Urinary bladder (tissue), 3 donors: ENCODE measurements at regions not wholly inside any gene's neighbourhood (a gene's known extent, or its start where the extent isn't known, plus 50 kb on each side); places are given as distances from the start of the nearest gene placed in this dataset.

Source experiments
- DNase-seq: peaks from one replicate; pipeline ENCODE4 v3.0.0-alpha.2; 2015; ENCODE audit errors: extremely low spot score
- H3K27ac ChIP-seq: one replicate; pipeline ENCODE4 v1.5.1; 2013; ENCODE audit warnings: low read depth, mild to moderate bottlenecking, moderate library complexity
- H3K36me3 ChIP-seq: one replicate; pipeline ENCODE4 v1.6.1; 2013; ENCODE audit warnings: mild to moderate bottlenecking, moderate library complexity; ENCODE audit not compliant: insufficient read depth
- H3K4me1 ChIP-seq: one replicate; pipeline ENCODE4 v1.6.1; 2013; ENCODE audit warnings: mild to moderate bottlenecking, moderate library complexity; ENCODE audit not compliant: insufficient read depth
- H3K4me3 ChIP-seq: one replicate; pipeline ENCODE4 v1.5.1; 2013; ENCODE audit warnings: low read depth, low read length
- WGBS: extraction: QIAGEN DNeasy Blood & Tissue Kit; methylation state at CpG from one replicate; pipeline ENCODE4 v1.1.7; 2013; 5-methylcytosine and 5-hydroxymethylcytosine counted together
- donor health status: healthy with polysubstance abuse.
- donor health status: healthy.

DNA sequence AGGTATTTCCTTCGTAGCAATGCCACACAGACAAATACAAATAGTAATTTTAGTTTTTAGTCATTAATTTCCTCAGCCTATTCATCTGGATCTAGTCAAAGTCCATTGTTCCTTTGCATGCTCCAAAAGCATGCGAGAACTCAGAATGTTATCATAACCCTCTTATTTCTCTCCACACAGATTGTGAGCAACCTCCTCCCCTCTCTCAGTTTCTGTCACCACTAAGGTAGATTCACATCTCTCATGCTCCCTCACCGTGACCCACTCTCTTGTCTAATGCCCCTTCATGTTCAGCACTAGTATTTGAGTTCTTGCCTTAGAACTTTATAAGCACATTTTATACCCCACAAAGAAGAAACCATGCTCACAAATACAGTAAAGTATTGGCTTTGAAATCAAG lies 582.4 kb downstream of the PLA2G4A start:
- no peaks in the 10 kb centered on the region for H3K4me1 ChIP-seq
- WGBS: 93% methylated on average over 3 of the region's 3 CpGs
- no peak overlapping the region for H3K27ac ChIP-seq
- no peak for DNase-seq
- no peak overlapping the region for H3K4me3 ChIP-seq
- H3K36me3 ChIP-seq: no peaks in the 10 kb centered on the region

DNA sequence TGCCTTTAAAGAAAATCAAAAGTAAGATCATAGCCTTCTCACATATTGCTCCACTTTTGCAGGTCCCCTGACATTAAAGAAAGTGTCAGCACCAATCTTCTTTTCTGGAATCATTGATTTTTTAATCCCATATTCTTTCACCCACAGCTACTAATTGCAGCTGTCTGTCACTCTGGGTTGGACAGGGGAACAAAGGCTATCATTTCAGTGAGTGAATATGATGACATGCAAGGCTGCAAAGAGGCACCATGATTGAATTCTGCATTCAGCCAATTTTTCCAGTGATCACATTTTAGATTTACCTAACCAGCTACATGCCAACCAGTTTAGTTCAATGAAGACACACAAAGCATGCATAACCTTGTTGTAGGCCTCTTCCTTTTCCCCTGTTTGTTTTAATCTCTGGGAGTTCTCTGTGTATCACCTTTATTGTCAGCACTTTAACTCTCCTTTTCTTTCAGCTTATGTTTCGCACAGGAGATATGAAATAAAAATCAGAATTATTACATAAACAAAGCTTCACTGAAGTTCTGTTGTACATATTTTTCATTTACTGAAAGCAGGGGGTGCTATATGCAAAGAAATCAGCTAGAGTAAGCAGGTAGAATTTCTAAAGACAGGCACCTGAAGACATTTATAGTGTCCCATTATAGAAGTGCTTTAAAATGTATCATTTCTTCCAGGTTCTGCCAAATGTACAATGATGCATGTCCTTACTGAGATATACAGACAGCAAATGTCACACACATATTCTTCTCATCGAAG lies 584.8 kb downstream of the PLA2G4A start:
- Histone ChIP-seq H3K4me3 (no peak overlapping the region), H3K4me1 (no peaks in the 10 kb centered on the region), H3K27ac (no peak overlapping the region), H3K36me3 (no peaks in the 10 kb centered on the region)
- no peak for DNase-seq
- 83% methylated on average over 2 of the region's 2 CpGs for WGBS

DNA sequence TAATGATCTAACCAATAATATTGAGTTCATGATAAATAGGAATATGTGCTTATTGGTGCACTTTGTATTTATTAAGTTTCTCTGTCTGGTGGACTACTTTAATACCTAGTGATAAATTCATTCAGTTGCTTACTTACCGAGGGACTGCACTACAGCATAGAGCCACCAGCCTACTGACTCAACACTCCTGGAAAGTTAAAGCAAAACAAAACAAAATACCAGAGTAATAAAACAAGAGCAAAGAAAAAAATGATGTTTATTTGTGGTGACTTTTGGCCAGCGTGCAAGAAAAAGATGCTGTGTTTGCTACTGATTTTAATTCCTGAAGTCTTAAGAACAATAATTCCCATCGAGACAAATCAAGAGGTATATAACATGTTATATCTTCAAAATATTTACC lies 586.3 kb downstream of the PLA2G4A start:
- DNase-seq: no peak
- 46% methylated on average over 3 of the region's 3 CpGs for WGBS
- Histone ChIP-seq H3K36me3 (no peaks in the 10 kb centered on the region), H3K4me3 (no peak overlapping the region), H3K4me1 (no peaks in the 10 kb centered on the region), H3K27ac (no peak overlapping the region)

DNA sequence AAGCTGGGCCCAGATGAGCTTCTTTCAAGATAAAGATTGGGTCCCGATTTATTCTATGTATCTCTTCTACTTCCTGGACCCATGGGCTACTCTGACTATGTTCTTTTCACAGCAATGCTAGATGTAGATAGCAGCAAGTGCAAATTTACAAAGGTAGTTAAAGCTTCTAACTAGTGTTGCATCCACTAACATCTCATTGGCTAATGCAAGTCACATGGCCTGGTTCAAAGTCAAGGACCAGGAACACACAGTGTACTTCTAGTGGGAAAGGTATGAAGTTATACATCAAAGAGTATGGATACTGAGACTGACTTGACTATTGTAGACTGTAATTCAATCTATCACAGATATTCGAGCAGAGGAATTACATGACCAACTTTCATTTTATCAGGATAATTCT lies 588.8 kb downstream of the PLA2G4A start:
- DNase-seq: no peak
- H3K4me1 ChIP-seq: no peaks in the 10 kb centered on the region
- no peaks in the 10 kb centered on the region for H3K36me3 ChIP-seq
- H3K4me3 ChIP-seq: no peak overlapping the region
- no peak overlapping the region for H3K27ac ChIP-seq
- WGBS: 63% methylated on average over 2 of the region's 2 CpGs

DNA sequence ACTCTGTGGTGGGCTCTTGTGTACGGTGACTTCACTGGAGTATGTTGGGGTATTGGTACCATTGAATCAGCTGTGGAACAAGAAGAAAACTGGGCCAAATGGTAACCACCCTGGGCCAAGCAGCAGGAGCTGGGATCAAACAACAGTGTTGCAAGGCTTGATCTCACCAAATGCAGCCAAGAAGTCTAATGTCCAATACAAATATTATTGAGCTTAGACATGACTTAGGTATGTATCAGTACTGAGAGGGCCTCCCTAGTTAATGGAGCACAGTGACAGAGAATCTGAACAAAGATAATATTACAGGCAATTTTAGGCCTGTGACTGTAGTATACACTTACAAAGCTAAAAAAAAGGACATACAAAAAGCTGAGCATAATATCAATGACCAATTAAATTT lies 604.8 kb downstream of the PLA2G4A start:
- Histone ChIP-seq H3K4me3 (no peak overlapping the region), H3K36me3 (no peaks in the 10 kb centered on the region), H3K27ac (no peak overlapping the region), H3K4me1 (no peaks in the 10 kb centered on the region)
- 97% methylated on average over 1 of the region's 1 CpG for WGBS
- DNase-seq: no peak

DNA sequence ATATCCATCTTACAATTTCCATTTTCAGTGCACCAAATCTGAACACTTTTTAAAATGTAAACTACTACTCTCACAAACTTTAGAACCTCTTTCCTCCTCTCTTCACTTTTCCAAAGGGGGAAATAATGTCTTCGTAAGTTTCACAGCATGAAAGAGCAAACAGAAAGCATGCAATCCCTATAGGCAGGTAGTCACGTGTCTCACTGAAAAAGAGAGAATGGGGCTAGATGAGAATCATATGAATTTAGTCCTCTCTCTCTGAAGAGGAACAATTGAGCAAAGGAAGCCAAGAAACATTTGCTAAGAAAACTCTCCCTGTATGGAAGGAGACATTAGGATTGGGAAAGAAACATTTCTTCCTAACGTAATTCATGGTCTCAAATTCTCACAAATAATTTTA lies 613.9 kb downstream of the PLA2G4A start:
- WGBS: 78% methylated on average over 3 of the region's 3 CpGs
- no peak for DNase-seq
- Histone ChIP-seq H3K27ac (no peak overlapping the region), H3K36me3 (no peaks in the 10 kb centered on the region), H3K4me3 (no peak overlapping the region), H3K4me1 (no peaks in the 10 kb centered on the region)

DNA sequence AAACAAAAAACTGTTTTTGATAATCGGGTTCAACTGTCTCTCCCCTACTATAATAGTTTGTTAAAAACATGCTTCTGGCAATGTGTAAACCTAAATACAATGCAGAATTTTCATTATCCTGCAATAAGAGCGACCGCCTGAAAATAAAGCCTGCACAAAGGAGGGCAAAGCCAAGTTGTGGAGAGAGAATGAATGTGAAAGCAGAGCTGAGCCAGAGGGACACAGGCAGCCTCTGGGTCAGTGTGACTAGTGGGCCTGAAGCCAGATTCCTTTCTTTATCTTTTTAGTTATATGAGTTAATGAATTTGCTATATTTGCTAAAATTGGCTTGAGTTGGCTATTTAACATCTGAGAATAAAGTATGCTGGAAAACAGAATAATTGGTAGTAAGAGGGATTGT lies 615.2 kb downstream of the PLA2G4A start:
- WGBS: 85% methylated on average over 3 of the region's 3 CpGs
- Histone ChIP-seq H3K4me3 (no peak overlapping the region), H3K27ac (no peak overlapping the region), H3K4me1 (no peaks in the 10 kb centered on the region), H3K36me3 (no peaks in the 10 kb centered on the region)
- no peak for DNase-seq

DNA sequence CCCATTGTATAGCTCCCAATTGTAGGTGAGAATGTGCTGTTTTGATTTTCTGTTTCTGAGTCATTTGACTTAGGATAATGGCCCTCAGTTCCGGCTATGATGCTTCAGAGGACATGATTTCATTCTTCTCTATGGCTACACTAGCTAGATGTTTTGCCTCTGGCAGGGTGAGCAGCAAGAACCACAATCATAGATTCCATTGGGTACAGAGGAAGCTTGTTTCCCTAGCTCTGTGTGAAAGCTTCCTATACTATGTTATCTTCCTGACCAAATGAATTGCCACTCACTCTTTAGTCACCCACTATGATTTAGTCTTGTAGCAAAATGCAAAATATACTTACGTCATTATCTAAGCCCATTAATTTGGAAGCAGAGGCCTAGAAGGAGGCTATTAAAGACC lies 616.3 kb downstream of the PLA2G4A start:
- no peaks in the 10 kb centered on the region for H3K4me1 ChIP-seq
- no peaks in the 10 kb centered on the region for H3K36me3 ChIP-seq
- WGBS: 87% methylated on average over 2 of the region's 2 CpGs
- no peak overlapping the region for H3K4me3 ChIP-seq
- DNase-seq: no peak
- no peak overlapping the region for H3K27ac ChIP-seq

DNA sequence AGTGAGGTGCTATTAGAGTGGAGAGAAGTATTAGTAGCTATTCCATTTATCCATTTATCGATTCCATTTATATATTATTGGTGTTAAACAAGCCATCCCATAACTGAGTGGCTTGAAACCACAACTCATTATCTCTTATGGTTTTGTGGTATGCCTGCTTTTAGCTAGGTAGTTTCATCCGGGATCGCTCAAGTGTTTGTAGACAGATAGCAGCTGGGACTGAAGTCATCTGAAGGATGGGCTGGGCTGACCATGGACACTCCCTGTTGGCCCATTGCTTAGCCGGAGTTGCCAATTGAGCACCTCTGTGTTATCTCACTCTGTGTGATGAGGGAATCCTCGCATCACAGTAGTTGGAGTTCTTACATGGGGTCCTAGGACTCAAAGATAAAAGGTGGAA lies 622.5 kb downstream of the PLA2G4A start:
- no peak overlapping the region for H3K27ac ChIP-seq
- H3K36me3 ChIP-seq: no peaks in the 10 kb centered on the region
- no peak overlapping the region for H3K4me3 ChIP-seq
- WGBS: 84% methylated on average over 5 of the region's 5 CpGs
- no peaks in the 10 kb centered on the region for H3K4me1 ChIP-seq
- no peak for DNase-seq

DNA sequence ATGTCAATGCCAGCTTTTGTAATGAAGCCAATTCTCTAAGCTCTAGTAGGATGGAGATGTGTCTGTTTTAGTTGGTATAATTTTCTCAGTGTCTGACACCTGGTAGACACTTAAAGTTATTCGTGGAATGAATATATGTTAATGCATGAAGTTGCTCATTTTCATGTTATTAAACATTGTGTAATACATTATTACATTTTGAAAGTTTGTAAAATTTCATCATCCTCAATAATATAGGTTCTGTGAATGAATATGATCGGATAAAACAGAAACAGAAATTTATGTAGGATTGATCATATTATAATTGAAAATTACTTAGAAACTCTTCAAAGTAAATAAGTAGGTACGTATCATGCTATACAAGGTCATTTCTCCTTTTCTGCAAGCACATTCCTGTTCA lies 625.3 kb downstream of the PLA2G4A start:
- H3K4me1 ChIP-seq: no peaks in the 10 kb centered on the region
- WGBS: 95% methylated on average over 3 of the region's 3 CpGs
- no peak overlapping the region for H3K27ac ChIP-seq
- H3K36me3 ChIP-seq: no peaks in the 10 kb centered on the region
- H3K4me3 ChIP-seq: no peak overlapping the region
- no peak for DNase-seq

DNA sequence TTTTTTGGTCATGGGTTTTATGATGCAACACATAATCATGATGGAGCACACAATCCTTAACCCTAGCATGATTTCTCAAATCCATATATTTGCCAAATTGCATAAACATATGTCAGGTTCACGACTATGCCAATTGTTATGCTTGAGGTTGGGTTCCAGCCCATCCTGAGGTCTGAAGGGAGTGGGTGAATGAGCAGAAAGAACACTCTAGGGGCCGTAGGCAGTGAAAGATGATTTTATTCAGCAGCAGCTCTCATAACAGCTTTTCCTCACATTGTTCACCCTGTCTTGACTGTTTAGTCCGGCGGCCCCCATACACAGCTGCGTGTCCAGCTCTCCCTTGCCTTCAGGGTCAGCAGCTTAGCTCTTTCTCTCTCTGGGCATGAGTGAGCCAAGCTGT lies 627.7 kb downstream of the PLA2G4A start:
- WGBS: 84% methylated on average over 5 of the region's 5 CpGs
- Histone ChIP-seq H3K4me3 (no peak overlapping the region), H3K4me1 (no peaks in the 10 kb centered on the region), H3K36me3 (no peaks in the 10 kb centered on the region), H3K27ac (no peak overlapping the region)
- DNase-seq: no peak

DNA sequence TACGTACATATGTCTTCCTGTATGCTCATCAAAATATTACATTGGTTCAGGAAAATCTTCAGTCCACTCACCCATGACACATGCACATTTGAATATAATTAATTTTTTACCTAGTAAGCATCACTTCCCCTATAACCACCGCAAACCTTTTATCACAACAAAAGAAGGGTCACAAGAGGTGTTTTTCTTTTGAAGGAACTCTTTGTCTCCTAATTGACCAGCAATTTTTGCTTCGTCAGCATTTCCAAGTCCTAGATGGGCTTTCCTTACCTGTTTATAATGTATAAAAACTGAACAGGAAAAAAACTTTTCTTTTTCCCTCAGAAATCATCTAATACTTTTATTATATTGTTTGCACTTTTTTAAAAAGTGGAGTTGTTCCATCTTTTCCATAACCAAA lies 631.3 kb downstream of the PLA2G4A start:
- Histone ChIP-seq H3K4me1 (no peaks in the 10 kb centered on the region), H3K36me3 (no peaks in the 10 kb centered on the region), H3K4me3 (no peak overlapping the region), H3K27ac (no peak overlapping the region)
- WGBS: 88% methylated on average over 3 of the region's 3 CpGs
- DNase-seq: no peak

DNA sequence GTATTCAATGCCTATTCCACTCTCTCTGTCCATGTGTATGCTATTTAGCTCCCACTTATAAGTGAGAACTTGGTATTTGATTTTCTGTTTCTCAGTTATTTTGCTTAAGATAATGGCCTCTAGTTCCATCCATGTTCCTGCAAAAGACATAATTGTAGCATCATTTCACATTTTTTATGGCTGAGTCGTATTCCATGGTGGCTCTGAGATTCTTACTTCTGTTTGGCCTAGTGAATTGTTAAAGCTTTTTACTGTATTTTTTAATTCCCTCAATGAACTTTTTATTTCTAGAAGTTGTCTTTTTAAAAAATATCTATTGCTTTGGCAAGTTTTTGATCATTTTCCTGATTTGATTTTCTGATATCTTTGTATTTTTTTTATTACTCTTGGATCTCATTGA lies 635.6 kb downstream of the PLA2G4A start:
- 91% methylated on average over 1 of the region's 1 CpG for WGBS
- no peak overlapping the region for H3K4me3 ChIP-seq
- no peaks in the 10 kb centered on the region for H3K4me1 ChIP-seq
- no peak for DNase-seq
- H3K36me3 ChIP-seq: no peaks in the 10 kb centered on the region
- no peak overlapping the region for H3K27ac ChIP-seq

DNA sequence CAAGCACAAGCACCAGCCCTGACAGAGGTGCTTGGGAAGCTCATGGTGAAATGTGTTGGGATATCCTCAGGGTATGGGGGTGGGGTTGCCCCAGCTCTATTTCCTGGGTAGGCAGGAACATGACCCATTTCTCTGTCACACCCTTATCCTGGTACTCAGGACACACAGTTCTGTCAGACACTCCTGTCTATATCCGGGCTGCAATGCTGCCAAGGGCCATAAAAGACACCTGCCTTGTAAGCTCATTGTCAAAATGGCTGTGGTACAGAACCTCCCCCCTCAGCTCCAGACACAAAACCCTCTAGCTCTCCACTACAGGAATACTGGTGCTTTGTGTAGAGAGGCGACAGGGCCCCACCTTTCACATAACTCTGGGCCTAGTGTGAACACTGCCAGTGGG lies 636.7 kb downstream of the PLA2G4A start:
- Histone ChIP-seq H3K4me3 (no peak overlapping the region), H3K27ac (no peak overlapping the region), H3K36me3 (no peaks in the 10 kb centered on the region), H3K4me1 (no peaks in the 10 kb centered on the region)
- DNase-seq: no peak
- 74% methylated on average over 2 of the region's 2 CpGs for WGBS

DNA sequence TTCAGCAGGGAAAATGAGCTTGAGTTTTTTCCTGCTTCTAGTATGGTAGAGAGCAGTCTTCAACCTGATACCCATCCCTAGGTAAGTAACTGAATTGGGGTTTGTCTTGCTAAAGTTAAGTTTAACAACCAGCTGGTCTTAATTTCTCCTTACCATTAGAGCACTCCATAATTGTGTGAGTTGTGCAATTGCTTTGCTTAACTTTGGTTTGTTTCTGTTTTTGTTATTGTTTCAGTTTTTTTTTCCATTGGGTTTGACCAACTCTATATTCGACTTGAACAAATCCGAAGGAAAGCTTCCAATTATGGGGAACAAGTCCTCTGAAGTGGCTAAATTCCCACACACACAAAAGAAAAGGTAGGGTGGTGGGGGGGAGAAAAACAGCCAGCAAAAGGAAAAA lies 641.1 kb downstream of the PLA2G4A start:
- H3K27ac ChIP-seq: no peak overlapping the region
- DNase-seq: no peak
- H3K4me3 ChIP-seq: no peak overlapping the region
- no peaks in the 10 kb centered on the region for H3K4me1 ChIP-seq
- H3K36me3 ChIP-seq: no peaks in the 10 kb centered on the region
- 86% methylated on average over 2 of the region's 2 CpGs for WGBS
